ENCODE measurements at regions not wholly inside any gene's neighbourhood (a gene's known extent, or its start where the extent isn't known, plus 50 kb on each side); places are given as distances from the start of the nearest gene placed in this dataset.

GRCh38 chr1:13992489-13993285 lies 292.7 kb downstream of the PRDM2 start:
- TF ChIP-seq CTCF (conservative IDR thresholded peaks at IDR 0.05) = no peak
- no peak for TF ChIP-seq EZH2 (IDR thresholded peaks at IDR 0.05; ENCODE audit: low read depth)

Measured in PC-9 (cell line).